Right renal cortex interstitium (tissue), 3 donors: ENCODE measurements at regions not wholly inside any gene's neighbourhood (a gene's known extent, or its start where the extent isn't known, plus 50 kb on each side); places are given as distances from the start of the nearest gene placed in this dataset.

Experiments
- DNase-seq, 3 donors: peaks; one replicate each; pipeline ENCODE4 v3.0.0-alpha.2; 2013; ENCODE audit warnings: low read depth in 3 of 3, low spot score in 2 of 3

DNA sequence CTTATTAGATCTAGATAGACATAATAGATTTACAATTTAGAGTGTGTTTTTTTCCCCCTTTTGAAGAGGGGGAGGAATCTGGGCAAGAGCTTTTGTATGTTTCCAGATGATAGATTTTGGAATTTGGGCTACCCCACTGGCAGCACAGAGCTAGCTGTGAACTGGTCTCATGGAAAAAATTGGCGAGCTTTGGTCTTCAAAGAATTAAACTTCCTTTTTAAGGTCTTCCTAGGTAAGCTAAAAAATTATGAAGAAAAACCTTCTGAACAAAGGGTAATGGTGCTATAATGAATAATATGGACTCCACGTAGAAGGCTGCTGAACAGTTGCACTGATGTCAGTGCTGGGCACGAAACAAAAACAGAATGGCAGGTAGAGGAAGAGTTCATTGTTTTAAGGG lies 109.3 kb downstream of the ZIC5 start:
- DNase-seq: no peak

DNA sequence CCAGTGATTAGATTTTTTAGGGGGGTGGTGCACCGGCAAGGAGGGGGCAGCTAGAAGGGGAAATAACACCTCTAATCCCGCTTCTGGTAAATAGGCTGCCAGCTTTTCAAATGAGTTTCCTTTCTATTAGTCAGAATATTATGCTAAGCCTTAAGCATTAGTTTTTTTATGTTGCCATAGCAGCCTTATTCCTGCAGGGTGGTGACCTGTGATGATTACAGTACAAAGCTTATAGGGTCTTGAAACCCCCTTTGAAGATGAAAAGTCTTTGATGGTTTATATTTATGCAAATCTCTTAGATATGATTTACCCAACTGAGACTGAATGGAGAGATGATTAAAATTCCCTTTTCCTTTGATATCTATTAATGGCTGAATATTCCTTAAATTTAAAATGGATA lies 109.8 kb downstream of the ZIC5 start:
- DNase-seq: no peak

DNA sequence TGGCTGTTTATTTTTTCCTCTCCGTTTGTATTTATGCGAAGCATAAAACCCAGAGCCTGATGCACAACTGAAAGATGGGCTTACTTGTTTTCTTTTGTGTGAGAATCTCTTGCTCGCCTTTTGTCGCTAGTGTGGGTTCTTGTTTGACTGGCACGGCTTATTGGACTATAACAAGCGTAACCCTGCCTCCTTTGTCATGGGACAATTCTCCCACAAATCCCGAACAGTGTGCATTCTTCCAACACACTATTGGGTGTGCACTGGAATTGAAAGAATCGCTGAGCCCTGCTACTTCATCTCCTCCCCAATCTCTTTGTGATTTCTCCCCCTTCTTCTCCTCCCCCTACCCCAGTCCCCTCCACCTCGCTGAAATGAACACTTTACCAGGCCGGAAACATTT lies 110.8 kb downstream of the ZIC5 start:
- no peak for DNase-seq

- DNase-seq: no peak
These were observed 112.1 kb downstream of the ZIC5 start for GRCh38 chr13:99859178-99860177.

- DNase-seq: no peak
These were observed 113.8 kb downstream of the ZIC5 start for GRCh38 chr13:99857738-99858137.

DNA sequence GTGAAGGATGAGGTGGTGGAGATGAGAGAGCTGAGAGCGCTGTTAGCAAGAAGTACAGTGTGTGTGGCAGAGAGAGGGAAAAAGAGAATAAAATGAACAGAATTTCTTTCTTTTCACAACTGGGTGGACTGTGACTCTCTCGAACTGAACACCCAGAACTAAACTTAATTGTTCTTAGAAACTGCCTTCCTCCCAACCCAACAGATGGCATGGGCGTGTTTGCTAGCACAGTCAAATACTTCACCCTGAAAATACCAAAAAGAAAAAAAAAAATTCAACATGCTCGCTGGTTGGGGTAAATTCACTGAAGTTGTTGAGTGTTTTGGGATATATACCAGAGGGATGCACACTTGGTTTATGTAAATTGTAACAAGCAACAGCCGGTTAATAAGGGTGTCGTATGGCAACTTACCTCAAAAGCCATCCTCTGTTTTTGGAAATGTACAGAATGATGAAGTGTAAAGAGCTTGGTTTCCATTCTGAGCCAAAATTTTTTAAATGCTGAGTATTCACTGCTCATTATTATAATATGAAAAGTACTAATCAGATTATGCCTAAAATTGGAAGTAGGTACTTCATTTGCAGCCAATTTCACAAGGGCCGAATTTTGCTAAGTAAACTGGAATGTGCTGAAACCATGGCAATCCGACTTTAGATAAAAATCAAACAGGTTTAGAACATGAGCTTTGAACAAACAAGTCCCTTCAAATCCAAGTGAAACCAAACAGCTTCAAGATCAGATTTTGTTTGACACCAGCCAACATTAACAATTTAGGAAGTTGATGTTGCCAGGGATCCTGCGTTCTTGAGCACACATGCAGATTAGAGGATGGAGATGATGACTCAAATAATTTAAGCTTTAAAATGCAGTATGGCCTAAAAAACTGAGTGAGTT lies 115.8 kb downstream of the ZIC5 start:
- no peak for DNase-seq

DNA sequence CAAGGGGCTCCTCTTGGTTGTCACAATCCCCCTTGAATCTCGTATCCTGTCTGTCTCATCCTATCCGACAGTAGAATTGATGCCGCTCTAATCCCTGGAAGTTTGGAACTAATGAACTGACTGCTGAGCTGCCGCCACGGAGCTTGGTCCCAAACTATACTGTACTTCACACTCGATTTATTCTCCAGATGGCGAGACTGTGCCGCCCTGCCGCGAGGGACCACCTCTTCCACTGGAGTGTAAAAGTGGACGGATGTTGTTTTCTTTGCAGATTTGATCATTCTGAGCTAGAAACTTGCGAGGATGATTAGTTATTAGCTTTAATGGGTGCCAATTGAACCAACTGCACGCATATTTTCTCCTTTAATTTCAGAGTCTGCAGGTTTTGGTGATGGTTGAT lies 117.2 kb downstream of the ZIC5 start:
- DNase-seq: no peak

- DNase-seq: no peak
These were observed 124.2 kb downstream of the ZIC5 start for GRCh38 chr13:99847318-99847750.

DNA sequence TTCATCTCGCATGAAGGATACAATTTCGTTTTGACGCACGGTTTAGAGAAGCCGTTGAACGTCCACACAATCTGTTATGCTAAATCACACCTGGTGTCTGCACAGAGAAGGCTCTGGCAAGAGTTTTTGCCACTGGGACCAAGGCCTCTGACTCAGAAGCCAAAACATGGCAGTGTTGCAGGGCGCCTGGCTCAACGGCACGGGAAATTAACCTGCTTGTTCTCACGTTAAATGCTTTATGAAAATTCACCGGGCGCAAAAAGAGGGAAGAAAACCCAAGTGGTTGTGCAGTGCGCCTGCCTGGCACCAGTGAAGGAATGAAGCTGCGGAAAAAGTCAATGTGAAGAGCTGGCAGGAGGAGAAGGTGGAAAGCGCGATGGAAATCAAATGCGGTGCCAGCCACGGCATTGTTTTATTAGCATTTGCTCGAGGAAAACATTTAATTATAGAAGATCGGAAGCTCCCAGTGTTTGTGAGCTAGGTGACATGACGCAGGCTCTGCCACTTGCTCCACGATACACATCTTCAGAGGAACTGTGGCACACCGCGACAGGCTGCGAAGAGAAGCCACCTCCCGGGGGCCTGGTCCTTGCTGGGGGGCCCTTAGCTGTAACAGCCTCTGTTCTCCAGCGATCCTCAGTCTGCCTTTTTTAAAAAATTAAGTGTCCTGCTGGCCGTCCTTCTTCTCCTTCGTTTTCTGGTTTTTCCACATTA lies 126.2 kb downstream of the ZIC5 start:
- no peak for DNase-seq

DNA sequence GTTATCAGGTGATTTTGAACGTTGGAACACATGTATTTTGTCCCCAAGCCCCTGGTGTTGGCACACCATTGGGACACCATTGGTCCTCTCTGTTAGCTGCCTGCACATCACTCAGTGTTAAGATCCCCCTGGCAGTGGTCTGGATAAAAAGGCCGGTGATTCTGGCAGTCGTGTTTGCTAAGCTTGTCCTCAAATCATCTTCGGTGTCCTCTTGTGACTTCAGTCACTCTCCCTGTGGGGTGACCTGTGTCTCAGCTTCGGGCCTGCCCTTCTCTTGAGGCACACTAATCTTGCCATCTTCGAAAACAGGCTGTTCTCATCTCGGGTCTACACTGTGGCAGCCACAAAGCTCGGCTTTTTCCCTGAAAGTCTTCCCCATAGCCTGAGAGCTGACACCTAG lies 127.1 kb downstream of the ZIC5 start:
- DNase-seq: no peak

- DNase-seq: no peak
These were observed 127.7 kb downstream of the ZIC5 start for GRCh38 chr13:99843872-99844271.

DNA sequence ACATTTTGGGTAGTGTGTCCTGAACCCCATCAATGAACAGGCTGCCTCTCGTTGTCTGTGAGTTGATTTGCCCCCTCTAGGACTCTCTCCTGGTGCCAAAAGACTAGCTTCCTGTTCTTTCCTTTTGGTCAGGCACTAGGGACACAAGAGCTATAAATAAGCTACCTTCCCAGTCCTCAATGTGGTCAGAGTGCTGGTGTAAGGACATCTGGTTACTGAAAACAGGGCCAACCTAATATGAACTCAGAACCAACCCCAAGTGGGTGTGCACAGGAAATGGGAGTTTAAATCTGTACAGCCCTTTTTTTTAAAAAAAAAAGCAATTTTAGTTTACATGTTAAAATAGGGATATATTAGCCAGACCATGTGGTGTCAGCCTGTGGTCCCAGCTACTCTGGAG lies 129.2 kb downstream of the ZIC5 start:
- no peak for DNase-seq

- no peak for DNase-seq
These were observed 135.3 kb downstream of the ZIC5 start for GRCh38 chr13:99836291-99836690.

DNA sequence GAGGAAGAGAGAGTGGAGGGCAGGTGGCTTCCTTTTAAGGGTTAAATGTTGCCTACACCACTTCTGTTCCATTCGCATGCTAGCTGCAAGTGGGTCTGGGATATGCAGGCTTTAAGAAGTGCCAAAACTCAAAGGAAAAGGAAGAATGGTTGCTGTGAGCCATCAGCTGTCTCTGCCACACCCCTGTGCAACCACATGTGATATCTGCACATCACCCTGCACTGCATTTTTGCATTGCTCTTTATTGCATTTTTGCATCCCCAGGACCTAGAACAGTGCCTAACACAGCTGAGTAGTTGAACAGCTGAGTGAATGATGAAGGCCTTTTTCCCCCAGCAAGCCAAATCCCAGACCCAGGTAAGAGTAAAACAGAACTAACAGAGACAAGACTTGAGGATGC lies 136.1 kb downstream of the ZIC5 start:
- no peak for DNase-seq

- no peak for DNase-seq
These were observed 137.3 kb downstream of the ZIC5 start for GRCh38 chr13:99834246-99834645.

DNA sequence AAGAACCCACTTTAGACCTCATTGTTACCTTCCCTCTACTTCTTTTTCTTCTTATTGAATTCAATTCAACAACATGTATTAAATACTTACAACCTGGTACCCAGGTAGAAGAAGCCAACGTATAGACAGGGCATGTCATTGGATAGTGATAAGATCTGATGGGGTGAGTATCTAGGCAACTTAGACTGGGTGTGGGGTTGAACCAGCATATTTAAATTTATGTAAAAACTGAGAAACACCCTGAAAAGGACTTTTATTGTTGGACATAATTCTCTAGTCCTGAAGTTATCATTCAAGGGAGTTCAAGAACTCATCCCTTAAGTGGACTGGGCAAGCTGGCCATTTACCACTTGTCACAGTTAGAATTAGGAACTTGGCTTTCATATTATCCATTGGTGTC lies 139.2 kb downstream of the ZIC5 start:
- no peak for DNase-seq

- DNase-seq: no peak
These were observed 140.6 kb downstream of the ZIC5 start for GRCh38 chr13:99830931-99831330.

DNA sequence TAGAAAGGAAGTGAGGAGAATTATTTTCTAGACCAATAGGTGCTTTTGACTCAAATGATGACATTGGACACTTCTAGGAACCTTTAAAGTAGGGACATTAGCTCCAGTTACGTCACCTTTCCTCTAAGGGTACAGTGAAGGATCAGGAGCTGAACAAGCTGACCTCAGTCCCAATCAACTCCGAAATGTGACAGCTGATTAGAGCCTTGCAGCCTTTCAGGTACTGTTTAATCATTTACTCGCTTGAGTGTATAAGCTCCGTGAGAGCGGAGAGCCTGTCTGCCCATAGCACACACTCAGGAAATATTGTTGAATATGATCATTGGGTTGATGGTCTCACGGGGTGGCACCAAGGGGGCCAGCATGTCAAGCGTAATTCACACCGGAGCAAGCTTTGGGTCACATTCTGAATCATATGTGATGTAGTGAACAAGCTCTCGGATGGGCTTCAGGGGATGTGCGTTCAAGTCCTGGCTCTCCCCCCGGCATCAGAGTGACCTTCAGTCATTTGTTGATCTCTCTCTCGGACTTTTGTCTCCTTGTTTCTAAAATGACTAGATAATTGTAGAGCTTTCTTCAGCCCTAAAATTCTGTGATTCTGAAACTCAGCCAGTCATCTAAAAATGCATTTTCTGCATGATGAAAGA lies 141.9 kb downstream of the ZIC5 start:
- no peak for DNase-seq

GRCh38 chr13:99829161-99829560 lies 142.4 kb downstream of the ZIC5 start:
- no peak for DNase-seq

DNA sequence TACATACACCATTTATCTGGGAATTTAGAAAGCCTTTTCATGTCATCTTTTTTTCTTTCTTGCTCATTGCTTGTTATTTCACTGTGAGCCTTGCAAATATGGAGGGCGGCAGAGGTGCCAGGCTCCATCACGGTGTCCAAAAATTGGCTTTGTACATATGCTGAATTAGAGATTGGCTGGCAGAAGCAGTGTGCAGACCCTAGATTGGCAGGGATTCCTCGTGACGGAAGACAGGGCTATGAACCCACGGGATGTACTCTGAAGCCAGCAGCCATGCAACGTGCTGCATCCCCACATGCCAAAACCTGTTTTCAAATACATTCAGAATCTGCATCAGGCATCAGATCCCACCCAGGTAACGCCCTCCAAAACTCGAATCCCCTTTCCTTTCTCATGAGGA lies 142.8 kb downstream of the ZIC5 start:
- no peak for DNase-seq
